ENCODE measurements at regions not wholly inside any gene's neighbourhood (a gene's known extent, or its start where the extent isn't known, plus 50 kb on each side); places are given as distances from the start of the nearest gene placed in this dataset.

GRCh38 chr15:70379938-70380883, 282.5 kb upstream of the TLE3 start:
- Mint-ChIP-seq H3K4me3 (ENCODE audit: unreplicated experiment) (no peak overlapping the region), H3K27ac (ENCODE audit: unreplicated experiment) (no peak overlapping the region), H3K27me3 (ENCODE audit: unreplicated experiment) (peaks cover 3% of the 10 kb centered on the region), H3K36me3 (ENCODE audit: unreplicated experiment) (peaks cover 11% of the 10 kb centered on the region), H3K4me1 (ENCODE audit: low read depth, unreplicated experiment) (peaks cover 30% of the 10 kb centered on the region), H3K9me3 (ENCODE audit: unreplicated experiment) (peaks cover 7% of the 10 kb centered on the region)
- DNase-seq = no peak
- TF ChIP-seq CTCF (IDR thresholded peaks at IDR 0.05; ENCODE audit: partially characterized antibody, unreplicated experiment) = no peak

- Mint-ChIP-seq H3K9me3 (ENCODE audit: unreplicated experiment) (peaks cover 11% of the 10 kb centered on the region), H3K27me3 (ENCODE audit: unreplicated experiment) (peaks cover 5% of the 10 kb centered on the region), H3K27ac (ENCODE audit: unreplicated experiment) (no peak overlapping the region), H3K4me3 (ENCODE audit: unreplicated experiment) (no peak overlapping the region), H3K36me3 (ENCODE audit: unreplicated experiment) (peaks cover 11% of the 10 kb centered on the region), H3K4me1 (ENCODE audit: low read depth, unreplicated experiment) (peaks cover 33% of the 10 kb centered on the region)
- no peak for DNase-seq
- no peak for TF ChIP-seq CTCF (IDR thresholded peaks at IDR 0.05; ENCODE audit: partially characterized antibody, unreplicated experiment)
These were observed 281.4 kb upstream of the TLE3 start for GRCh38 chr15:70379134-70379533.

- Mint-ChIP-seq H3K36me3 (ENCODE audit: unreplicated experiment) (peaks cover 11% of the 10 kb centered on the region), H3K4me1 (ENCODE audit: low read depth, unreplicated experiment) (peaks cover 33% of the 10 kb centered on the region), H3K9me3 (ENCODE audit: unreplicated experiment) (peaks cover 11% of the 10 kb centered on the region), H3K27ac (ENCODE audit: unreplicated experiment) (peak overlapping the region; percentile 83), H3K27me3 (ENCODE audit: unreplicated experiment) (peaks cover 8% of the 10 kb centered on the region), H3K4me3 (ENCODE audit: unreplicated experiment) (peak overlapping the region; percentile 76)
- TF ChIP-seq CTCF (IDR thresholded peaks at IDR 0.05; ENCODE audit: partially characterized antibody, unreplicated experiment) = no peak
- DNase-seq = no peak
These were observed 280.7 kb upstream of the TLE3 start for GRCh38 chr15:70378126-70379031.

- peaks cover 7% of the 10 kb centered on the region for H3K9me3 Mint-ChIP-seq (ENCODE audit: unreplicated experiment)
- DNase-seq = peak; percentile 88
- H3K4me1 Mint-ChIP-seq (ENCODE audit: low read depth, unreplicated experiment) = peaks cover 33% of the 10 kb centered on the region
- H3K36me3 Mint-ChIP-seq (ENCODE audit: unreplicated experiment) = peaks cover 8% of the 10 kb centered on the region
- peak overlapping the region; percentile 83 for H3K27ac Mint-ChIP-seq (ENCODE audit: unreplicated experiment)
- H3K4me3 Mint-ChIP-seq (ENCODE audit: unreplicated experiment) = peak overlapping the region; percentile 76
- no peak for TF ChIP-seq CTCF (IDR thresholded peaks at IDR 0.05; ENCODE audit: partially characterized antibody, unreplicated experiment)
- H3K27me3 Mint-ChIP-seq (ENCODE audit: unreplicated experiment) = peaks cover 8% of the 10 kb centered on the region
These were observed 279.4 kb upstream of the TLE3 start for GRCh38 chr15:70376929-70377691.
